Spleen (tissue), 7 donors: ENCODE measurements at regions not wholly inside any gene's neighbourhood (a gene's known extent, or its start where the extent isn't known, plus 50 kb on each side); places are given as distances from the start of the nearest gene placed in this dataset.

Source experiments
- POLR2A ChIP-seq, 3 donors: fragments of 450-650 bp; IDR thresholded peaks; one replicate each; pipeline ENCODE4 v1.5.1; 2017; ENCODE audit warnings: antibody characterized with exemption in 3 of 3, mild to moderate bottlenecking in 1 of 3
- POLR2AphosphoS5 ChIP-seq, 3 donors: sonication (generic); formaldehyde crosslinking; IDR thresholded peaks; one replicate each; pipeline ENCODE4 v1.5.1; 2017; ENCODE audit warnings: antibody characterized with exemption in 3 of 3
- TF ChIP-seq, protein P1 (sequence below), 11 experiments: fragments of 200-600 bp in 7 of 11; fragments of 450-650 bp in 4 of 11; sonication (generic) in 4 of 11; IDR thresholded peaks in 8 of 11; conservative IDR thresholded peaks in 3 of 11; 1 replicate in 7 of 11; 2 replicates in 4 of 11; pipeline versions ENCODE4 v1.4.0 to v1.8.0; 2016 to 2021; ENCODE audit warnings: antibody characterized with exemption in 11 of 11, inconsistent platforms in 4 of 11, mild to moderate bottlenecking in 1 of 11
- donor health status: DM: no; HTN: no; CAD: no; lungs with moderate emphysema.
- donor health status: DM: no; HTN: no; CAD: no.
- donor health status: DM: no; HTN: no; CAD: no.

DNA sequence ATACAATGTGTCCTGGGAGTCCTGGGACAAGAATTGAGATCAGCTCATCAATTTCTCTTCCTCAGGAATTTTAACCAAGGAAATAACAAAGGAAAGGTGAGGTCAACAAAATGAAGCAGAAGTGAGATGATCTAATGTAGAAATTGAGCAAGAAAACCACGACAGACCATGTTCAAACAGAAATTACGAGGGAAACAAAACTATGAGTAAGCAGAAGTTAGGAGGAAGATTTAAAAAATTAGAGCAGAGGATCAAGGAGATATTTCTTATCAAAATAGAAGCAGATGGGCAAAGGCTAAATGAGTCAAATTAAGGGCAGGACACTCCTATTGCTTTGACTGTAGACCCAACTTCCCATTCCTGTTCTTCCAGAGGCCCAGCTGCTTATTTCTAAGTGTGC lies 97.4 kb downstream of the HINT1 start:
- TF ChIP-seq POLR2A (IDR thresholded peaks at IDR 0.05) (no peak), POLR2AphosphoS5 (IDR thresholded peaks at IDR 0.05) (no peak)
- TF ChIP-seq, protein P1, sequence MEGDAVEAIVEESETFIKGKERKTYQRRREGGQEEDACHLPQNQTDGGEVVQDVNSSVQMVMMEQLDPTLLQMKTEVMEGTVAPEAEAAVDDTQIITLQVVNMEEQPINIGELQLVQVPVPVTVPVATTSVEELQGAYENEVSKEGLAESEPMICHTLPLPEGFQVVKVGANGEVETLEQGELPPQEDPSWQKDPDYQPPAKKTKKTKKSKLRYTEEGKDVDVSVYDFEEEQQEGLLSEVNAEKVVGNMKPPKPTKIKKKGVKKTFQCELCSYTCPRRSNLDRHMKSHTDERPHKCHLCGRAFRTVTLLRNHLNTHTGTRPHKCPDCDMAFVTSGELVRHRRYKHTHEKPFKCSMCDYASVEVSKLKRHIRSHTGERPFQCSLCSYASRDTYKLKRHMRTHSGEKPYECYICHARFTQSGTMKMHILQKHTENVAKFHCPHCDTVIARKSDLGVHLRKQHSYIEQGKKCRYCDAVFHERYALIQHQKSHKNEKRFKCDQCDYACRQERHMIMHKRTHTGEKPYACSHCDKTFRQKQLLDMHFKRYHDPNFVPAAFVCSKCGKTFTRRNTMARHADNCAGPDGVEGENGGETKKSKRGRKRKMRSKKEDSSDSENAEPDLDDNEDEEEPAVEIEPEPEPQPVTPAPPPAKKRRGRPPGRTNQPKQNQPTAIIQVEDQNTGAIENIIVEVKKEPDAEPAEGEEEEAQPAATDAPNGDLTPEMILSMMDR (IDR thresholded peaks at IDR 0.05 in 8 of 11, conservative IDR thresholded peaks at IDR 0.05 in 3 of 11): no peak
